ENCODE measurements at regions not wholly inside any gene's neighbourhood (a gene's known extent, or its start where the extent isn't known, plus 50 kb on each side); places are given as distances from the start of the nearest gene placed in this dataset.

GRCh38 chr5:99076723-99077640 lies 148.2 kb upstream of the CHD1 start:
- intact Hi-C loops (cut with DNase I, micrococcal nuclease) = no loop called here
- Mint-ChIP-seq H3K4me1 (no peaks in the 10 kb centered on the region), H3K27me3 (no peaks in the 10 kb centered on the region), H3K27ac (no peak overlapping the region), H3K36me3 (ENCODE audit: low read depth) (no peaks in the 10 kb centered on the region), H3K9me3 (ENCODE audit: low read depth) (peaks cover 2% of the 10 kb centered on the region), H3K4me3 (no peak overlapping the region)
- ATAC-seq = no peak
- CTCF ChIA-PET = interaction anchor here (1.0 kb wide), 1 partner anchor 11 kb away, joined by 3 read pairs; no protein-coding TSS in a partner anchor
- DNase-seq = no peak
- POLR2A ChIA-PET = no interaction called here

- Mint-ChIP-seq H3K36me3 (ENCODE audit: low read depth) (no peaks in the 10 kb centered on the region), H3K9me3 (ENCODE audit: low read depth) (peaks cover 2% of the 10 kb centered on the region), H3K27ac (no peak overlapping the region), H3K4me3 (no peak overlapping the region), H3K27me3 (no peaks in the 10 kb centered on the region), H3K4me1 (no peaks in the 10 kb centered on the region)
- DNase-seq = no peak
- intact Hi-C loops (cut with DNase I, micrococcal nuclease) = no loop called here
- CTCF ChIA-PET = no interaction called here
- POLR2A ChIA-PET = no interaction called here
- no peak for ATAC-seq
Measured at GRCh38 chr5:99072846-99073245, 144.0 kb upstream of the CHD1 start.

GRCh38 chr5:99070822-99071221 lies 142.0 kb upstream of the CHD1 start:
- ChIA-PET CTCF (interaction anchor here (1.1 kb wide), 1 partner anchor 11 kb away, joined by 4 read pairs; no protein-coding TSS in a partner anchor), POLR2A (no interaction called here)
- Mint-ChIP-seq H3K4me3 (no peak overlapping the region), H3K9me3 (ENCODE audit: low read depth) (peaks cover 2% of the 10 kb centered on the region), H3K4me1 (no peaks in the 10 kb centered on the region), H3K36me3 (ENCODE audit: low read depth) (no peaks in the 10 kb centered on the region), H3K27ac (no peak overlapping the region), H3K27me3 (no peaks in the 10 kb centered on the region)
- DNase-seq (no peak), ATAC-seq (no peak)
- intact Hi-C loops (cut with DNase I, micrococcal nuclease) = no loop called here

- H3K27me3 Mint-ChIP-seq = no peaks in the 10 kb centered on the region
- ChIA-PET CTCF (interaction anchor here (1.1 kb wide), 1 partner anchor 10 kb away, joined by 4 read pairs; no protein-coding TSS in a partner anchor), POLR2A (no interaction called here)
- H3K9me3 Mint-ChIP-seq (ENCODE audit: low read depth) = peaks cover 2% of the 10 kb centered on the region
- no peak overlapping the region for H3K4me3 Mint-ChIP-seq
- intact Hi-C loops (cut with DNase I, micrococcal nuclease) = no loop called here
- DNase-seq (no peak), ATAC-seq (no peak)
- H3K27ac Mint-ChIP-seq = no peak overlapping the region
- no peaks in the 10 kb centered on the region for H3K4me1 Mint-ChIP-seq
- H3K36me3 Mint-ChIP-seq (ENCODE audit: low read depth) = no peaks in the 10 kb centered on the region
Measured at GRCh38 chr5:99070362-99070761, 141.6 kb upstream of the CHD1 start.

GRCh38 chr5:99068944-99069650 lies 140.3 kb upstream of the CHD1 start:
- Mint-ChIP-seq H3K36me3 (ENCODE audit: low read depth) (no peaks in the 10 kb centered on the region), H3K4me1 (no peaks in the 10 kb centered on the region), H3K27ac (no peak overlapping the region), H3K27me3 (no peaks in the 10 kb centered on the region), H3K9me3 (ENCODE audit: low read depth) (peaks cover 2% of the 10 kb centered on the region), H3K4me3 (no peak overlapping the region)
- ChIA-PET POLR2A (no interaction called here), CTCF (no interaction called here)
- intact Hi-C loops (cut with DNase I, micrococcal nuclease) = no loop called here
- DNase-seq (no peak), ATAC-seq (no peak)

- Mint-ChIP-seq H3K9me3 (ENCODE audit: low read depth) (no peaks in the 10 kb centered on the region), H3K4me3 (no peak overlapping the region), H3K27ac (no peak overlapping the region), H3K4me1 (peaks cover 4% of the 10 kb centered on the region), H3K36me3 (ENCODE audit: low read depth) (no peaks in the 10 kb centered on the region), H3K27me3 (peaks cover 9% of the 10 kb centered on the region)
- DNase-seq (no peak), ATAC-seq (no peak)
- CTCF ChIA-PET = interaction anchor here (1.0 to 3.1 kb wide), 6 partner anchors 40 to 268 kb away, joined by 3 to 17 read pairs (median 4); no protein-coding TSS in a partner anchor
- POLR2A ChIA-PET = no interaction called here
- intact Hi-C loops (cut with DNase I, micrococcal nuclease) = loop anchor here in 1 of 2 experiments (5.0 kb wide), 2 partner anchors 226 to 291 kb away; partner anchors contain the start of gene RGMB
Measured at GRCh38 chr5:99063737-99064136, 134.9 kb upstream of the CHD1 start.

GRCh38 chr5:99061711-99062110 lies 132.9 kb upstream of the CHD1 start:
- H3K36me3 Mint-ChIP-seq (ENCODE audit: low read depth) = no peaks in the 10 kb centered on the region
- H3K4me1 Mint-ChIP-seq = peaks cover 4% of the 10 kb centered on the region
- POLR2A ChIA-PET = no interaction called here
- DNase-seq (no peak), ATAC-seq (no peak)
- H3K4me3 Mint-ChIP-seq = no peak overlapping the region
- intact Hi-C loops (cut with DNase I, micrococcal nuclease) = loop anchor here (2.0 to 5.0 kb wide), 3 partner anchors 224 to 293 kb away; partner anchors contain the start of gene RGMB (in 1 of the 2)
- peaks cover 9% of the 10 kb centered on the region for H3K27me3 Mint-ChIP-seq
- CTCF ChIA-PET = interaction anchor here (0.6 to 4.1 kb wide), 17 partner anchors 11 to 220 kb away, joined by 3 to 49 read pairs (median 3); no protein-coding TSS in a partner anchor
- no peak overlapping the region for H3K27ac Mint-ChIP-seq
- no peaks in the 10 kb centered on the region for H3K9me3 Mint-ChIP-seq (ENCODE audit: low read depth)

GRCh38 chr5:99061299-99061698 lies 132.5 kb upstream of the CHD1 start:
- Mint-ChIP-seq H3K9me3 (ENCODE audit: low read depth) (no peaks in the 10 kb centered on the region), H3K4me1 (peaks cover 4% of the 10 kb centered on the region), H3K27ac (no peak overlapping the region), H3K27me3 (peaks cover 9% of the 10 kb centered on the region), H3K36me3 (ENCODE audit: low read depth) (no peaks in the 10 kb centered on the region), H3K4me3 (no peak overlapping the region)
- DNase-seq (no peak), ATAC-seq (no peak)
- intact Hi-C loops (cut with DNase I, micrococcal nuclease) = loop anchor here (2.0 to 5.0 kb wide), 3 partner anchors 224 to 292 kb away; partner anchors contain the start of gene RGMB (in 1 of the 2)
- ChIA-PET POLR2A (no interaction called here), CTCF (interaction anchor here (0.6 to 4.1 kb wide), 25 partner anchors 11 to 293 kb away, joined by 3 to 49 read pairs (median 3); no protein-coding TSS in a partner anchor)

GRCh38 chr5:99060306-99061261 lies 131.8 kb upstream of the CHD1 start:
- ChIA-PET POLR2A (interaction anchor here (0.7 kb wide), 1 partner anchor 408 kb away, joined by 3 read pairs; no protein-coding TSS in a partner anchor), CTCF (interaction anchor here (0.5 to 4.1 kb wide), 36 partner anchors 10 to 292 kb away, joined by 3 to 49 read pairs (median 4); no protein-coding TSS in a partner anchor)
- ATAC-seq = peak; percentile 60
- Mint-ChIP-seq H3K4me1 (peaks cover 6% of the 10 kb centered on the region), H3K9me3 (ENCODE audit: low read depth) (no peaks in the 10 kb centered on the region), H3K4me3 (no peak overlapping the region), H3K27ac (no peak overlapping the region), H3K27me3 (peaks cover 9% of the 10 kb centered on the region), H3K36me3 (ENCODE audit: low read depth) (no peaks in the 10 kb centered on the region)
- peak; percentile 91 for DNase-seq
- intact Hi-C loops (cut with DNase I, micrococcal nuclease) = loop anchor here (1.0 to 5.0 kb wide), 4 partner anchors 154 to 292 kb away; partner anchors contain the start of gene RGMB (in 1 of the 2)

- intact Hi-C loops (cut with DNase I, micrococcal nuclease) = loop anchor here (1.0 to 5.0 kb wide), 4 partner anchors 153 to 291 kb away; partner anchors contain the start of gene RGMB (in 1 of the 2)
- ChIA-PET POLR2A (no interaction called here), CTCF (interaction anchor here (0.6 to 4.1 kb wide), 22 partner anchors 9 to 1483 kb away, joined by 3 to 49 read pairs (median 5); no protein-coding TSS in a partner anchor)
- ATAC-seq (no peak), DNase-seq (no peak)
- Mint-ChIP-seq H3K4me3 (no peak overlapping the region), H3K4me1 (peaks cover 10% of the 10 kb centered on the region), H3K27me3 (peaks cover 9% of the 10 kb centered on the region), H3K9me3 (ENCODE audit: low read depth) (no peaks in the 10 kb centered on the region), H3K27ac (no peak overlapping the region), H3K36me3 (ENCODE audit: low read depth) (no peaks in the 10 kb centered on the region)
Measured at GRCh38 chr5:99059685-99060084, 130.9 kb upstream of the CHD1 start.
